Ishikawa (cell line): ENCODE measurements at regions not wholly inside any gene's neighbourhood (a gene's known extent, or its start where the extent isn't known, plus 50 kb on each side); places are given as distances from the start of the nearest gene placed in this dataset.

Experiments used
- TAF1 ChIP-seq: IDR thresholded peaks from 2 replicates; pipeline ENCODE4 v1.6.1; 2012; ENCODE audit warnings: low read depth, mild to moderate bottlenecking
- TF ChIP-seq, protein P1 (sequence below): IDR thresholded peaks from 2 replicates; pipeline ENCODE4 v1.6.1; 2012
- TF ChIP-seq, protein P2 (sequence below): IDR thresholded peaks from 2 replicates; pipeline ENCODE4 v1.6.1; 2012; ENCODE audit warnings: low read depth, mild to moderate bottlenecking

DNA sequence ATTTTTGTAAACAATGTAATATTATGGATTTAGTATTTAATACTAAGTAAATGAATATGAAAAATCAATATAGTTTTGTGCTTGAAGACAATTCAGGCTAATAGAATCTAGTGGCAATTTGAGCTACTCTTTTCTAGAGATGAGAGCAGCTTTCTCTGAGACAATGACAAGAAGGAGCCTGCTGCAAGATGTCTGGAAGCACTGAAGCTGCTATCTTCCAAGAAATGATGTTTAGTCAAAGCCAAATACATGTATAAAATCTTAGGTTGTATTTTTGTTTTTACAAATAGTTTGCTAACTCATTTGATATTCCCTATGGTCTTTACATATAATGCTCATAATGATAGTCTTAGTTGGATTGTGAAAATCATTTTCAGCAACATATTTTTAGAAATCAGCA, 103.9 kb upstream of the COL24A1 start:
- TF ChIP-seq, protein P1, sequence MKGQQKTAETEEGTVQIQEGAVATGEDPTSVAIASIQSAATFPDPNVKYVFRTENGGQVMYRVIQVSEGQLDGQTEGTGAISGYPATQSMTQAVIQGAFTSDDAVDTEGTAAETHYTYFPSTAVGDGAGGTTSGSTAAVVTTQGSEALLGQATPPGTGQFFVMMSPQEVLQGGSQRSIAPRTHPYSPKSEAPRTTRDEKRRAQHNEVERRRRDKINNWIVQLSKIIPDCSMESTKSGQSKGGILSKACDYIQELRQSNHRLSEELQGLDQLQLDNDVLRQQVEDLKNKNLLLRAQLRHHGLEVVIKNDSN: no peak
- no peak for TF ChIP-seq TAF1
- TF ChIP-seq, protein P2, sequence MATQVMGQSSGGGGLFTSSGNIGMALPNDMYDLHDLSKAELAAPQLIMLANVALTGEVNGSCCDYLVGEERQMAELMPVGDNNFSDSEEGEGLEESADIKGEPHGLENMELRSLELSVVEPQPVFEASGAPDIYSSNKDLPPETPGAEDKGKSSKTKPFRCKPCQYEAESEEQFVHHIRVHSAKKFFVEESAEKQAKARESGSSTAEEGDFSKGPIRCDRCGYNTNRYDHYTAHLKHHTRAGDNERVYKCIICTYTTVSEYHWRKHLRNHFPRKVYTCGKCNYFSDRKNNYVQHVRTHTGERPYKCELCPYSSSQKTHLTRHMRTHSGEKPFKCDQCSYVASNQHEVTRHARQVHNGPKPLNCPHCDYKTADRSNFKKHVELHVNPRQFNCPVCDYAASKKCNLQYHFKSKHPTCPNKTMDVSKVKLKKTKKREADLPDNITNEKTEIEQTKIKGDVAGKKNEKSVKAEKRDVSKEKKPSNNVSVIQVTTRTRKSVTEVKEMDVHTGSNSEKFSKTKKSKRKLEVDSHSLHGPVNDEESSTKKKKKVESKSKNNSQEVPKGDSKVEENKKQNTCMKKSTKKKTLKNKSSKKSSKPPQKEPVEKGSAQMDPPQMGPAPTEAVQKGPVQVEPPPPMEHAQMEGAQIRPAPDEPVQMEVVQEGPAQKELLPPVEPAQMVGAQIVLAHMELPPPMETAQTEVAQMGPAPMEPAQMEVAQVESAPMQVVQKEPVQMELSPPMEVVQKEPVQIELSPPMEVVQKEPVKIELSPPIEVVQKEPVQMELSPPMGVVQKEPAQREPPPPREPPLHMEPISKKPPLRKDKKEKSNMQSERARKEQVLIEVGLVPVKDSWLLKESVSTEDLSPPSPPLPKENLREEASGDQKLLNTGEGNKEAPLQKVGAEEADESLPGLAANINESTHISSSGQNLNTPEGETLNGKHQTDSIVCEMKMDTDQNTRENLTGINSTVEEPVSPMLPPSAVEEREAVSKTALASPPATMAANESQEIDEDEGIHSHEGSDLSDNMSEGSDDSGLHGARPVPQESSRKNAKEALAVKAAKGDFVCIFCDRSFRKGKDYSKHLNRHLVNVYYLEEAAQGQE: no peak
